ENCODE measurements at regions not wholly inside any gene's neighbourhood (a gene's known extent, or its start where the extent isn't known, plus 50 kb on each side); places are given as distances from the start of the nearest gene placed in this dataset.

DNA sequence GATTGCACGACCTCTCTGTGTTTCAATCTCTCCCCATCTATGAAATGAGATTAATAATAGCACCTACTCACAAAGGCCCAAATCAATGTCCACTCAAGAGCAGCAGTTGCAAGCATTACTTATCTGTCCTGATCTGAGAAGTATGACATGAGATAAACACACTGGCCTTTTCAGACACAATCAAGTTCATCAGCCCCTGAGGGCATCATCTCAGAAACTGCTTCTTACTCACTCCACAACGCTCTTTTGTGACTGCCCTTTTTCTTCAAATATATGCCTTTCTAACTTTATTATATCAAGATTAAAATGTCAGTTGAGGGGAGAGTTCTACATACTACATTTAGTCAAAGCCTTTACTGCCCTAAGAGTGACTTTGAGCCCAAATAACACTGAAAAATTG is 371.9 kb upstream of the SPAG17 start:
- Histone ChIP-seq H3K4me2 (ENCODE audit: low read depth, low read length) (no peak overlapping the region), H4K20me1 (ENCODE audit: insufficient read depth, low read length) (no peaks in the 10 kb centered on the region), H3K9me1 (ENCODE audit: insufficient read depth, low read length) (no peaks in the 10 kb centered on the region), H2AK9ac (replicated peaks; ENCODE audit: low read depth, low read length, poor library complexity) (no peak overlapping the region), H3K79me1 (ENCODE audit: low read depth in 1 of 2, low read length in 2 of 2) (no peaks in the 10 kb centered on the region), H2AFZ (replicated peaks; ENCODE audit: low read length, poor library complexity) (no peak overlapping the region), H3K23ac (ENCODE audit: low read depth, low read length) (no peak overlapping the region), H3K36me3 (ENCODE audit: control insufficient read depth, insufficient read depth, low read length) (no peaks in the 10 kb centered on the region), H4K8ac (ENCODE audit: low read depth in 2 of 2, low read length in 2 of 2) (no peak overlapping the region), H3K4me3 (ENCODE audit: insufficient read depth, low read depth, low read length) (no peak overlapping the region), H3K27me3 (ENCODE audit: control insufficient read depth, insufficient read depth, low read length) (no peaks in the 10 kb centered on the region), H3K9ac (ENCODE audit: low read depth, low read length) (no peak overlapping the region), H3K4me1 (ENCODE audit: control insufficient read depth, insufficient read depth, low read length) (no peaks in the 10 kb centered on the region), H3K14ac (replicated peaks; ENCODE audit: low read depth, low read length) (no peak overlapping the region), H2BK5ac (ENCODE audit: low read depth, low read length, poor library complexity, severe bottlenecking) (no peak overlapping the region), H3K18ac (ENCODE audit: low read depth, low read length) (no peak overlapping the region), H3K4ac (ENCODE audit: low read depth, low read length) (no peak overlapping the region), H2BK120ac (ENCODE audit: low read depth, low read length) (no peak overlapping the region), H2AK5ac (ENCODE audit: low read depth, low read length) (no peak overlapping the region), H3K27ac (ENCODE audit: insufficient read depth, low read length) (no peak overlapping the region), H2BK20ac (ENCODE audit: low read depth, low read length) (no peak overlapping the region), H3K56ac (ENCODE audit: extremely low read depth, insufficient read depth, low read length) (no peak overlapping the region), H4K5ac (ENCODE audit: low read depth, low read length) (no peak overlapping the region), H4K91ac (ENCODE audit: insufficient read depth, low read depth, low read length) (no peak overlapping the region), H3K9me3 (ENCODE audit: control insufficient read depth, insufficient read depth, low read length) (no peaks in the 10 kb centered on the region), H2BK15ac (ENCODE audit: low read depth, low read length) (no peak overlapping the region)
- CTCF ChIA-PET: no interaction called here
- in situ Hi-C loops (cut with MboI; ENCODE audit: low sequenced_read_pairs): no loop called here
- WGBS, 2 experiments (ENCODE audit: extremely low coverage in 2 of 2, insufficient read length in 1 of 2): no CpG with 5 or more reads among the region's 2 CpGs
- intact Hi-C loops (cut with micrococcal nuclease): no loop called here
- DNase-seq (no peak), ATAC-seq (ENCODE audit: low read depth) (no peak)
- TF ChIP-seq RFX5 (IDR thresholded peaks at IDR 0.05; ENCODE audit: low read depth, low read length): no peak
- TF ChIP-seq SMC3 (IDR thresholded peaks at IDR 0.05; ENCODE audit: low read depth, low read length): no peak
- no peak for TF ChIP-seq RCOR1 (IDR thresholded peaks at IDR 0.05; ENCODE audit: insufficient replicate concordance, low read length)
- no peak for TF ChIP-seq FOS (IDR thresholded peaks at IDR 0.05; ENCODE audit: low read depth, low read length)
- TF ChIP-seq CHD1 (IDR thresholded peaks at IDR 0.05; ENCODE audit: low read depth, low read length): no peak
- TF ChIP-seq BHLHE40 (IDR thresholded peaks at IDR 0.05; ENCODE audit: low read depth, low read length): no peak
- BruUV-seq (replicated peaks): no TSS peak
- dilution Hi-C loops (cut with HindIII; ENCODE audit: low sequenced_read_pairs, unreplicated experiment): no loop called here
- POLR2A ChIA-PET (ENCODE audit: unreplicated experiment): no interaction called here
